ENCODE measurements at regions not wholly inside any gene's neighbourhood (a gene's known extent, or its start where the extent isn't known, plus 50 kb on each side); places are given as distances from the start of the nearest gene placed in this dataset.

DNA sequence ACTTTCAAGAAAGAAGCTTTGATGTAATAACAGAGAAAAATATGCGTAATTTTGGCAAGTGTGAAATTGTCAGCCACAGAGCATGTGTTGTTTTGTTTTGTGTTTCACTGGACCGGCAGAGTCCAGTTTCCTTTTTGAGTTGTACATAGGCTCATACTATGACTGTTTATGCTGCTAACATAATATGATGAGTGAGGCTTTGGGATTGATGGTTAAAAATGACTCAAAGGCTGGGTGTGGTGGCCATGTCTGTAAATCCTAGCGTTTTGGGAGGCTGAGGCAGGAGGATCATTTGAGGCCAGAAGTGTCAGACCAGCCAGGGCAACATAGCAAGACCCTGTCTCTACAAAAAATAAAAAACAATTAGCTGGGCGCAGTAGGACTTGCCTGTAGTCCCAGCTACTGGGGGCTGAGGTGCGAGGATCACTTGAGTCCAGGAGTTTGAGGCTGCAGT, 487.9 kb downstream of the PCNX1 start:
- TF ChIP-seq MAFK (IDR thresholded peaks at IDR 0.05; ENCODE audit: low read depth, low read length), result no peak
- TF ChIP-seq RAD21 (IDR thresholded peaks at IDR 0.05; ENCODE audit: low read length), result no peak
- TF ChIP-seq CEBPB (IDR thresholded peaks at IDR 0.05; ENCODE audit: low read depth, low read length), result no peak
- TF ChIP-seq NFE2L2 (IDR thresholded peaks at IDR 0.05; ENCODE audit: low read depth, low read length), result no peak
- TF ChIP-seq, protein P1, sequence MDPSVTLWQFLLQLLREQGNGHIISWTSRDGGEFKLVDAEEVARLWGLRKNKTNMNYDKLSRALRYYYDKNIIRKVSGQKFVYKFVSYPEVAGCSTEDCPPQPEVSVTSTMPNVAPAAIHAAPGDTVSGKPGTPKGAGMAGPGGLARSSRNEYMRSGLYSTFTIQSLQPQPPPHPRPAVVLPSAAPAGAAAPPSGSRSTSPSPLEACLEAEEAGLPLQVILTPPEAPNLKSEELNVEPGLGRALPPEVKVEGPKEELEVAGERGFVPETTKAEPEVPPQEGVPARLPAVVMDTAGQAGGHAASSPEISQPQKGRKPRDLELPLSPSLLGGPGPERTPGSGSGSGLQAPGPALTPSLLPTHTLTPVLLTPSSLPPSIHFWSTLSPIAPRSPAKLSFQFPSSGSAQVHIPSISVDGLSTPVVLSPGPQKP (IDR thresholded peaks at IDR 0.05; ENCODE audit: borderline replicate concordance, low read depth, low read length), result no peak
- TF ChIP-seq, protein P2, sequence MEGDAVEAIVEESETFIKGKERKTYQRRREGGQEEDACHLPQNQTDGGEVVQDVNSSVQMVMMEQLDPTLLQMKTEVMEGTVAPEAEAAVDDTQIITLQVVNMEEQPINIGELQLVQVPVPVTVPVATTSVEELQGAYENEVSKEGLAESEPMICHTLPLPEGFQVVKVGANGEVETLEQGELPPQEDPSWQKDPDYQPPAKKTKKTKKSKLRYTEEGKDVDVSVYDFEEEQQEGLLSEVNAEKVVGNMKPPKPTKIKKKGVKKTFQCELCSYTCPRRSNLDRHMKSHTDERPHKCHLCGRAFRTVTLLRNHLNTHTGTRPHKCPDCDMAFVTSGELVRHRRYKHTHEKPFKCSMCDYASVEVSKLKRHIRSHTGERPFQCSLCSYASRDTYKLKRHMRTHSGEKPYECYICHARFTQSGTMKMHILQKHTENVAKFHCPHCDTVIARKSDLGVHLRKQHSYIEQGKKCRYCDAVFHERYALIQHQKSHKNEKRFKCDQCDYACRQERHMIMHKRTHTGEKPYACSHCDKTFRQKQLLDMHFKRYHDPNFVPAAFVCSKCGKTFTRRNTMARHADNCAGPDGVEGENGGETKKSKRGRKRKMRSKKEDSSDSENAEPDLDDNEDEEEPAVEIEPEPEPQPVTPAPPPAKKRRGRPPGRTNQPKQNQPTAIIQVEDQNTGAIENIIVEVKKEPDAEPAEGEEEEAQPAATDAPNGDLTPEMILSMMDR (conservative IDR thresholded peaks at IDR 0.05; ENCODE audit: low read depth, low read length), result no peak
- TF ChIP-seq MXI1 (IDR thresholded peaks at IDR 0.05; ENCODE audit: borderline replicate concordance, low read depth, low read length), result no peak
- TF ChIP-seq RFX5 (IDR thresholded peaks at IDR 0.05; ENCODE audit: low read depth, low read length), result no peak
- TF ChIP-seq MAZ (IDR thresholded peaks at IDR 0.05; ENCODE audit: borderline replicate concordance, low read depth, low read length), result no peak
- Histone ChIP-seq H3K23ac (ENCODE audit: low read depth, low read length) (no peak overlapping the region), H3K4me2 (ENCODE audit: low read depth, low read length) (no peak overlapping the region), H3K9ac (ENCODE audit: low read depth, low read length) (no peak overlapping the region), H2AK5ac (ENCODE audit: low read depth, low read length) (no peak overlapping the region), H3K4me1 (ENCODE audit: control insufficient read depth, insufficient read depth, low read length) (peaks cover 2% of the 10 kb centered on the region; the same call in 1 of the 2 replicates), H3K27ac (ENCODE audit: insufficient read depth, low read length) (no peak overlapping the region), H3K4ac (ENCODE audit: low read depth, low read length) (no peak overlapping the region), H4K91ac (ENCODE audit: insufficient read depth, low read depth, low read length) (no peak overlapping the region), H2BK20ac (ENCODE audit: low read depth, low read length) (no peak overlapping the region), H4K20me1 (ENCODE audit: insufficient read depth, low read length) (peaks cover 5% of the 10 kb centered on the region; the same call in 1 of the 2 replicates), H3K18ac (ENCODE audit: low read depth, low read length) (no peak overlapping the region), H3K56ac (ENCODE audit: extremely low read depth, insufficient read depth, low read length) (no peak overlapping the region), H4K5ac (ENCODE audit: low read depth, low read length) (no peak overlapping the region), H3K79me1 (ENCODE audit: low read depth in 1 of 2, low read length in 2 of 2) (peaks cover 40 to 51% of the 10 kb centered on the region in 2 experiments), H2AFZ (replicated peaks; ENCODE audit: low read length, poor library complexity) (no peak overlapping the region), H2BK120ac (ENCODE audit: low read depth, low read length) (no peak overlapping the region), H3K36me3 (ENCODE audit: control insufficient read depth, insufficient read depth, low read length) (no peaks in the 10 kb centered on the region; the same call in 1 of the 2 replicates), H2BK15ac (ENCODE audit: low read depth, low read length) (no peak overlapping the region), H2AK9ac (replicated peaks; ENCODE audit: low read depth, low read length, poor library complexity) (no peak overlapping the region), H4K8ac (ENCODE audit: low read depth in 2 of 2, low read length in 2 of 2) (no peak overlapping the region), H3K27me3 (ENCODE audit: control insufficient read depth, insufficient read depth, low read length) (no peaks in the 10 kb centered on the region), H3K9me3 (ENCODE audit: control insufficient read depth, insufficient read depth, low read length) (no peaks in the 10 kb centered on the region), H3K9me1 (ENCODE audit: insufficient read depth, low read length) (peaks cover 4% of the 10 kb centered on the region; the same call in 1 of the 2 replicates), H3K14ac (replicated peaks; ENCODE audit: low read depth, low read length) (no peak overlapping the region), H3K4me3 (ENCODE audit: insufficient read depth, low read depth, low read length) (no peak overlapping the region), H2BK5ac (ENCODE audit: low read depth, low read length, poor library complexity, severe bottlenecking) (no peak overlapping the region)
- no TSS peak for BruUV-seq (replicated peaks)
- ChIA-PET POLR2A (ENCODE audit: unreplicated experiment) (no interaction called here), CTCF (no interaction called here)
- DNase-seq, result no peak
- intact Hi-C loops (cut with micrococcal nuclease), result no loop called here
- dilution Hi-C loops (cut with HindIII; ENCODE audit: low sequenced_read_pairs, unreplicated experiment), result no loop called here
- ATAC-seq (ENCODE audit: low read depth), result no peak
- 83% methylated on average over 2 of the region's 5 CpGs; no CpG with 5 or more reads in 1 of the 2 experiments for WGBS, 2 experiments (ENCODE audit: extremely low coverage in 2 of 2, insufficient read length in 1 of 2)
- in situ Hi-C loops (cut with MboI; ENCODE audit: low sequenced_read_pairs), result no loop called here
